HG03280 (cell line): ENCODE measurements at regions not wholly inside any gene's neighbourhood (a gene's known extent, or its start where the extent isn't known, plus 50 kb on each side); places are given as distances from the start of the nearest gene placed in this dataset.

Source experiments
- ATAC-seq: cut with Tn5 transposase; IDR thresholded peaks from one replicate; pipeline ENCODE4 v1.9.1; 2021; ENCODE audit warnings: mild to moderate bottlenecking, moderate library complexity; ENCODE audit not compliant: unreplicated experiment

DNA sequence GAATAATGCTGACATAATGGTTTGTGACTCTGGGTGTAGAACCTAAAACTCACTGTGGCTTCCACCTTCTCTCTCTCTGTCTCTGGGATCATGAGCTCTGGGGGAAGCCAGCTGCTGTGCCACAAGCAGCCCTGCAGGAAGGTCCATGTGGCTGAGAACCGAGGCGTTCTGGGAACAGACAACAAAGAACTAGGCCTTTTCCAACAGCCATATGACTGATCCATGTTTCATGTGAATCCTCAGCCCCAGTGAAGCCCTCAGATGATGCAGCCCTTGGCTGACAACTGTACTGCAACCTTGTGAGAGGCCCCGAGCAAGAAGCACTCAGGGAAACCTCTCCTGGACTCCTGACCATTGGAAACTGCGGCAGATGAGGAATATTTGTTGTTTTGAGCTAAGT lies 56.6 kb downstream of the HLA-G start:
- ATAC-seq: no peak

DNA sequence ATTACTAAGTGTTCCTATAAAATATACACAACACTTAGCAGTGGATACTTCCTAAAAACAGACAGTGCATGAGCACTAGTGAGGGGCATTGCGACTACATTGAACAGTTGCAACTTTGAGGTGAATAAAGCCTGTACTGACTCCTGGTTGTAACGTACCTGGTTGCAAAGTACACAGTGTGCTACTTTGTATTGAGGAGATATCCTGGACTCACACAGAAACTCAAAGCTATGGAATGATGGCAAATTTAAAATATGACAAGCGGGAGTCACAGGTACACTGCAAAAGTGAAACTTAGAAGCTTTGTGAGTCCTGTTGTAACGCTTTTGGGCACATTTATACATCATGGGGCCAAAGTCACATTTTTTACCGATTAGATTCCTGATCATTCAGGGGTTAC lies 55.6 kb upstream of the HLA-A start:
- ATAC-seq: no peak

- ATAC-seq: peak; percentile 34
Observed at GRCh38 chr6:29887330-29887818, 55.0 kb upstream of the HLA-A start.

DNA sequence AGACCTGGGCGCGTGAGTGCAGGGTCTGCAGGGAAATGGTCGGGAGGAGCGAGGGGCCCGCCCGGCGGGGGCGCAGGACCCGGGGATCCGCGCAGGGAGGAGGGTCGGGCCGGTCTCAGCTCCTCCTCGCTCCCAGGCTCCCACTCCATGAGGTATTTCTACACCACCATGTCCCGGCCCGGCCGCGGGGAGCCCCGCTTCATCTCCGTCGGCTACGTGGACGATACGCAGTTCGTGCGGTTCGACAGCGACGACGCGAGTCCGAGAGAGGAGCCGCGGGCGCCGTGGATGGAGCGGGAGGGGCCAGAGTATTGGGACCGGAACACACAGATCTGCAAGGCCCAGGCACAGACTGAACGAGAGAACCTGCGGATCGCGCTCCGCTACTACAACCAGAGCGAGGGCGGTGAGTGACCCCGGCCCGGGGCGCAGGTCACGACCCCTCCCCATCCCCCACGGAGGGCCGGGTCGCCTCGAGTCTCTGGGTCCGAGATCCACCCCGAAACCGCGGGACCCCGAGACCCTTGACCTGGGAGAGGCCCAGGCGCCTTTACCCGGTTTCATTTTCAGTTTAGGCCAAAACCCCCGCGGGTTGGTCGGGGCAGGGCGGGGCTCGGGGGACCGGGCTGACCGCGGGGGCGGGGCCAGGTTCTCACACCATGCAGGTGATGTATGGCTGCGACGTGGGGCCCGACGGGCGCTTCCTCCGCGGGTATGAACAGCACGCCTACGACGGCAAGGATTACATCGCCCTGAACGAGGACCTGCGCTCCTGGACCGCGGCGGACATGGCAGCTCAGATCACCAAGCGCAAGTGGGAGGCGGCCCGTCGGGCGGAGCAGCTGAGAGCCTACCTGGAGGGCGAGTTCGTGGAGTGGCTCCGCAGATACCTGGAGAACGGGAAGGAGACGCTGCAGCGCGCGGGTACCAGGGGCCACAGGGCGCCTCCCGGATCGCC lies 54.2 kb upstream of the HLA-A start:
- peak; percentile 73 for ATAC-seq
